Neuronal stem cell (in vitro differentiated cells): ENCODE measurements at regions not wholly inside any gene's neighbourhood (a gene's known extent, or its start where the extent isn't known, plus 50 kb on each side); places are given as distances from the start of the nearest gene placed in this dataset.

Source experiments
- DNase-seq: peaks from one replicate; pipeline ENCODE4 v3.0.0-alpha.2; 2013; ENCODE audit warnings: low spot score
- H2AFZ ChIP-seq: one replicate; pipeline ENCODE4 v1.6.1; 2013; ENCODE audit warnings: mild to moderate bottlenecking, low read length, inconsistent platforms
- H2AK5ac ChIP-seq: 2 replicates; pipeline ENCODE4 v1.6.1; 2013; ENCODE audit warnings: low read depth, mild to moderate bottlenecking, inconsistent platforms, low read length, moderate library complexity, mixed read lengths
- H2BK120ac ChIP-seq: 2 replicates; pipeline ENCODE4 v1.6.1; 2013; ENCODE audit warnings: low read depth, mild to moderate bottlenecking, inconsistent platforms, low read length, moderate library complexity, mixed read lengths
- H2BK12ac ChIP-seq: one replicate; pipeline ENCODE4 v1.6.1; 2013; ENCODE audit warnings: low read length, inconsistent platforms
- H2BK15ac ChIP-seq: 2 replicates; pipeline ENCODE4 v1.6.1; 2013; ENCODE audit warnings: mild to moderate bottlenecking, low read length, inconsistent platforms, mixed read lengths
- H2BK5ac ChIP-seq: one replicate; pipeline ENCODE4 v1.6.1; 2013; ENCODE audit warnings: inconsistent platforms, mild to moderate bottlenecking, low read length, moderate library complexity
- H3K14ac ChIP-seq: one replicate; pipeline ENCODE4 v1.6.1; 2013; ENCODE audit warnings: low read length, inconsistent platforms
- H3K18ac ChIP-seq: 2 replicates; pipeline ENCODE4 v1.6.1; 2013; ENCODE audit warnings: low read length, inconsistent platforms
- H3K23ac ChIP-seq: 2 replicates; pipeline ENCODE4 v1.6.1; 2013; ENCODE audit warnings: low read depth, mild to moderate bottlenecking, mixed read lengths, low read length, inconsistent platforms; ENCODE audit not compliant: poor library complexity
- H3K27ac ChIP-seq: replicated peaks from 3 replicates; pipeline ENCODE4 v1.5.1; 2013; ENCODE audit warnings: low read length, inconsistent platforms
- H3K27me3 ChIP-seq, 3 experiments: 2 replicates each; pipeline ENCODE4 v1.6.1; 2013; ENCODE audit warnings: low read length in 3 of 3, mild to moderate bottlenecking in 2 of 3, inconsistent platforms in 1 of 3, low read depth in 1 of 3, mixed read lengths in 1 of 3, moderate library complexity in 1 of 3; ENCODE audit not compliant: control insufficient read depth in 3 of 3, insufficient read depth in 3 of 3
- H3K36me3 ChIP-seq, 2 donors: replicated peaks in 1 of 2; 2 replicates each; pipeline ENCODE4 v1.6.1; 2013; ENCODE audit warnings: low read length in 2 of 2; ENCODE audit not compliant: control insufficient read depth in 2 of 2, insufficient read depth in 2 of 2
- H3K4ac ChIP-seq: 2 replicates; pipeline ENCODE4 v1.6.1; 2013; ENCODE audit warnings: inconsistent platforms, mild to moderate bottlenecking, low read length, moderate library complexity
- H3K4me1 ChIP-seq, 2 donors: 1 replicate in 1 of 2; 2 replicates in 1 of 2; pipeline ENCODE4 v1.6.1; 2013; ENCODE audit warnings: low read length in 2 of 2, low read depth in 1 of 2; ENCODE audit not compliant: control insufficient read depth in 2 of 2, insufficient read depth in 1 of 2
- H3K4me2 ChIP-seq: one replicate; pipeline ENCODE4 v1.6.1; 2013; ENCODE audit warnings: mild to moderate bottlenecking, low read length, inconsistent platforms; ENCODE audit not compliant: insufficient read depth, poor library complexity, severe bottlenecking
- H3K4me3 ChIP-seq, 2 donors: 2 replicates each; pipeline ENCODE4 v1.5.1; 2013; ENCODE audit warnings: low read length in 2 of 2, mild to moderate bottlenecking in 2 of 2, inconsistent platforms in 1 of 2, moderate library complexity in 1 of 2
- H3K79me1 ChIP-seq: one replicate; pipeline ENCODE4 v1.6.1; 2013; ENCODE audit warnings: low read depth, mild to moderate bottlenecking, inconsistent platforms, low read length, moderate library complexity
- H3K9ac ChIP-seq: one replicate; pipeline ENCODE4 v1.6.1; 2013; ENCODE audit warnings: mild to moderate bottlenecking, low read depth, low read length, inconsistent platforms; ENCODE audit not compliant: poor library complexity
- H3K9me3 ChIP-seq, 2 donors: replicated peaks in 1 of 2; 2 replicates each; pipeline versions ENCODE3 to v1.6.1; 2013; ENCODE audit warnings: low read length in 2 of 2, mild to moderate bottlenecking in 2 of 2, inconsistent platforms in 1 of 2, low read depth in 1 of 2, mixed read lengths in 1 of 2, moderate library complexity in 1 of 2; ENCODE audit not compliant: control insufficient read depth in 2 of 2, insufficient read depth in 1 of 2
- H4K8ac ChIP-seq: one replicate; pipeline ENCODE4 v1.6.1; 2013; ENCODE audit warnings: low read depth, mild to moderate bottlenecking, inconsistent platforms, low read length, moderate library complexity
- H4K91ac ChIP-seq: one replicate; pipeline ENCODE4 v1.6.1; 2013; ENCODE audit warnings: low read length, low read depth, mild to moderate bottlenecking, inconsistent platforms; ENCODE audit not compliant: poor library complexity
- WGBS, 2 donors: extraction: QIAGEN DNeasy Blood & Tissue Kit; methylation state at CpG; one replicate each; pipeline ENCODE4 v1.1.7; 2013; ENCODE audit warnings: missing lambda C conversion rate in 2 of 2, mixed read lengths in 1 of 2; ENCODE audit not compliant: insufficient read length in 2 of 2, insufficient replicate concordance in 1 of 2; ENCODE audit errors: extremely low coverage in 2 of 2; 5-methylcytosine and 5-hydroxymethylcytosine counted together

GRCh38 chr2:19644763-19645162 is 257.0 kb downstream of the TTC32 start:
- Histone ChIP-seq H3K4ac (no peak overlapping the region), H2BK15ac (no peak overlapping the region), H3K4me3 (no peak overlapping the region), H2BK5ac (no peak overlapping the region), H3K4me1 (no peaks in the 10 kb centered on the region), H2AFZ (no peak overlapping the region), H2AK5ac (no peak overlapping the region), H3K36me3 (no peaks in the 10 kb centered on the region), H4K91ac (no peak overlapping the region), H3K23ac (no peak overlapping the region), H4K8ac (no peak overlapping the region), H3K18ac (no peak overlapping the region), H3K14ac (no peak overlapping the region), H3K9me3 (no peaks in the 10 kb centered on the region), H3K9ac (no peak overlapping the region), H3K4me2 (no peak overlapping the region), H3K27me3 (no peaks in the 10 kb centered on the region), H2BK12ac (no peak overlapping the region), H3K79me1 (no peaks in the 10 kb centered on the region), H2BK120ac (no peak overlapping the region), H3K27ac (no peak overlapping the region)
- no peak for DNase-seq
- WGBS, 2 donors = no CpG with 5 or more reads among the region's 3 CpGs

- H3K36me3 ChIP-seq = no peaks in the 10 kb centered on the region
- H2BK5ac ChIP-seq = no peak overlapping the region
- H3K4me3 ChIP-seq = no peak overlapping the region
- no peak overlapping the region for H2AFZ ChIP-seq
- H2BK15ac ChIP-seq = no peak overlapping the region
- no CpG with 5 or more reads among the region's 3 CpGs for WGBS, 2 donors
- no peak overlapping the region for H4K91ac ChIP-seq
- H4K8ac ChIP-seq = no peak overlapping the region
- DNase-seq = no peak
- H3K9ac ChIP-seq = no peak overlapping the region
- H3K4ac ChIP-seq = no peak overlapping the region
- no peaks in the 10 kb centered on the region for H3K27me3 ChIP-seq
- H3K18ac ChIP-seq = no peak overlapping the region
- H3K4me2 ChIP-seq = no peak overlapping the region
- no peak overlapping the region for H3K14ac ChIP-seq
- no peak overlapping the region for H3K27ac ChIP-seq
- H2BK12ac ChIP-seq = no peak overlapping the region
- no peak overlapping the region for H2AK5ac ChIP-seq
- no peaks in the 10 kb centered on the region for H3K4me1 ChIP-seq
- H3K9me3 ChIP-seq = no peaks in the 10 kb centered on the region
- H2BK120ac ChIP-seq = no peak overlapping the region
- H3K79me1 ChIP-seq = no peaks in the 10 kb centered on the region
- H3K23ac ChIP-seq = no peak overlapping the region
Observed at GRCh38 chr2:19643117-19643518, 258.7 kb downstream of the TTC32 start.

- DNase-seq = no peak
- Histone ChIP-seq H2BK15ac (no peak overlapping the region), H3K9ac (no peak overlapping the region), H2BK5ac (no peak overlapping the region), H2AFZ (no peak overlapping the region), H4K8ac (no peak overlapping the region), H3K18ac (no peak overlapping the region), H3K27ac (no peak overlapping the region), H3K4me1 (no peaks in the 10 kb centered on the region), H4K91ac (no peak overlapping the region), H3K27me3 (no peaks in the 10 kb centered on the region), H3K4me3 (no peak overlapping the region), H3K23ac (no peak overlapping the region), H3K14ac (no peak overlapping the region), H3K4me2 (no peak overlapping the region), H2AK5ac (no peak overlapping the region), H3K4ac (no peak overlapping the region), H3K9me3 (no peaks in the 10 kb centered on the region), H2BK120ac (no peak overlapping the region), H3K79me1 (no peaks in the 10 kb centered on the region), H3K36me3 (no peaks in the 10 kb centered on the region), H2BK12ac (no peak overlapping the region)
- no CpG with 5 or more reads among the region's 3 CpGs for WGBS, 2 donors
Observed at GRCh38 chr2:19642501-19642900, 259.3 kb downstream of the TTC32 start.

- no peak overlapping the region for H2BK120ac ChIP-seq
- H2BK5ac ChIP-seq = no peak overlapping the region
- H4K8ac ChIP-seq = no peak overlapping the region
- no peaks in the 10 kb centered on the region for H3K4me1 ChIP-seq
- H4K91ac ChIP-seq = peak overlapping the region; percentile 11
- H3K4me3 ChIP-seq = no peak overlapping the region
- H3K79me1 ChIP-seq = no peaks in the 10 kb centered on the region
- no peaks in the 10 kb centered on the region for H3K9me3 ChIP-seq
- peak overlapping the region; percentile 27 for H3K23ac ChIP-seq
- peak overlapping the region; percentile 42 for H3K18ac ChIP-seq
- no peak overlapping the region for H2AK5ac ChIP-seq
- H3K36me3 ChIP-seq = no peaks in the 10 kb centered on the region
- no peak for DNase-seq
- H2AFZ ChIP-seq = no peak overlapping the region
- WGBS, 2 donors = no CpG with 5 or more reads among the region's 8 CpGs
- no peak overlapping the region for H3K4ac ChIP-seq
- H2BK12ac ChIP-seq = no peak overlapping the region
- H3K4me2 ChIP-seq = no peak overlapping the region
- H3K27me3 ChIP-seq = no peaks in the 10 kb centered on the region
- no peak overlapping the region for H3K9ac ChIP-seq
- no peak overlapping the region for H3K27ac ChIP-seq
- no peak overlapping the region for H3K14ac ChIP-seq
- H2BK15ac ChIP-seq = no peak overlapping the region
Observed at GRCh38 chr2:19635951-19636510, 265.8 kb downstream of the TTC32 start.
